Stimulated activated CD4-positive, alpha-beta T cell treated with anti-CD3 and anti-CD28 coated beads, Interleukin-2, amount 100 ng/mL, for 24 hours (primary cell): ENCODE measurements at regions not wholly inside any gene's neighbourhood (a gene's known extent, or its start where the extent isn't known, plus 50 kb on each side); places are given as distances from the start of the nearest gene placed in this dataset.
"Not testable (repeated sequence)": the region's sequence is repeated elsewhere in the genome, so short reads cannot be mapped to it uniquely, and the experiment has no call there.

ENCODE experiments used
- DNase-seq, 2 donors: peaks; one replicate each; pipeline ENCODE4 v3.0.0-alpha.2; 2020

GRCh38 chr13:44747179-44747578, 171.0 kb upstream of the TSC22D1 start:
- DNase-seq, result no peak

- no peak for DNase-seq
Observed at GRCh38 chr13:44746690-44747089, 170.6 kb upstream of the TSC22D1 start.

- DNase-seq, result no peak
Observed at GRCh38 chr13:44744880-44745633, 168.9 kb upstream of the TSC22D1 start.

GRCh38 chr13:44739539-44739938, 163.4 kb upstream of the TSC22D1 start:
- DNase-seq, result no peak

GRCh38 chr13:44739120-44739519, 163.0 kb upstream of the TSC22D1 start:
- no peak for DNase-seq

- DNase-seq, result no peak
Observed at GRCh38 chr13:44738463-44738862, 162.3 kb upstream of the TSC22D1 start.

- no peak for DNase-seq
Observed at GRCh38 chr13:44735806-44736205, 159.7 kb upstream of the TSC22D1 start.

- no peak for DNase-seq
Observed at GRCh38 chr13:44734201-44734707, 158.1 kb upstream of the TSC22D1 start.

GRCh38 chr13:44732503-44733098, 156.5 kb upstream of the TSC22D1 start:
- DNase-seq, result no peak

- DNase-seq, result no peak
Observed at GRCh38 chr13:44730851-44731250, 154.7 kb upstream of the TSC22D1 start.

- DNase-seq, result no peak
Observed at GRCh38 chr13:44730099-44730498, 154.0 kb upstream of the TSC22D1 start.

GRCh38 chr13:44727591-44727990, 151.5 kb upstream of the TSC22D1 start:
- DNase-seq, result not testable (repeated sequence)

GRCh38 chr13:44726778-44727177, 150.6 kb upstream of the TSC22D1 start:
- DNase-seq, result no peak

GRCh38 chr13:44726214-44726613, 150.1 kb upstream of the TSC22D1 start:
- no peak for DNase-seq

GRCh38 chr13:44719857-44720671, 143.9 kb upstream of the TSC22D1 start:
- DNase-seq, result no peak

- no peak for DNase-seq
Observed at GRCh38 chr13:44718467-44718866, 142.3 kb upstream of the TSC22D1 start.

GRCh38 chr13:44715287-44716230, 139.4 kb upstream of the TSC22D1 start:
- DNase-seq, result no peak

GRCh38 chr13:44713788-44714469, 137.8 kb upstream of the TSC22D1 start:
- DNase-seq, result no peak

GRCh38 chr13:44711706-44712105, 135.6 kb upstream of the TSC22D1 start:
- DNase-seq, result no peak

- peak; percentile 21 to 28 for DNase-seq
Observed at GRCh38 chr13:44710576-44710975, 134.4 kb upstream of the TSC22D1 start.

GRCh38 chr13:44704811-44705210, 128.7 kb upstream of the TSC22D1 start:
- not testable (repeated sequence) for DNase-seq

GRCh38 chr13:44703371-44703770, 127.2 kb upstream of the TSC22D1 start:
- DNase-seq, result no peak
